Vagina (tissue), 2 donors: ENCODE measurements at regions not wholly inside any gene's neighbourhood (a gene's known extent, or its start where the extent isn't known, plus 50 kb on each side); places are given as distances from the start of the nearest gene placed in this dataset.

Experiments
- CTCF ChIP-seq, 3 experiments: fragments of 450-650 bp in 2 of 3; fragments of 200-600 bp in 1 of 3; sonication (generic) in 1 of 3; IDR thresholded peaks; one replicate each; pipeline ENCODE4 v1.5.1; 2017 to 2019; ENCODE audit warnings: antibody characterized with exemption in 3 of 3, mild to moderate bottlenecking in 2 of 3, moderate library complexity in 2 of 3
- POLR2AphosphoS5 ChIP-seq, 2 donors: sonication (generic); formaldehyde crosslinking; IDR thresholded peaks; one replicate each; pipeline ENCODE4 v1.9.0; 2017; ENCODE audit warnings: antibody characterized with exemption in 2 of 2, mild to moderate bottlenecking in 2 of 2, low read depth in 1 of 2; ENCODE audit not compliant: insufficient read depth in 1 of 2

- TF ChIP-seq CTCF (IDR thresholded peaks at IDR 0.05): no peak
- TF ChIP-seq POLR2AphosphoS5 (IDR thresholded peaks at IDR 0.05; ENCODE audit: insufficient read depth in 1 of 2, low read depth in 1 of 2): no peak
Measured at GRCh38 chr18:55153346-55153745, 194.1 kb upstream of the CCDC68 start.
